HL-60 (cell line): ENCODE measurements at regions not wholly inside any gene's neighbourhood (a gene's known extent, or its start where the extent isn't known, plus 50 kb on each side); places are given as distances from the start of the nearest gene placed in this dataset.

ENCODE experiments used
- CTCF ChIP-seq: IDR thresholded peaks from one replicate; pipeline ENCODE4 v1.5.1; 2011; ENCODE audit warnings: low read length, control low read depth, inconsistent platforms; ENCODE audit not compliant: insufficient read depth
- GABPA ChIP-seq: IDR thresholded peaks from 2 replicates; pipeline ENCODE4 v1.6.1; 2012; ENCODE audit warnings: low read depth
- POLR2AphosphoS5 ChIP-seq: IDR thresholded peaks from 2 replicates; pipeline ENCODE4 v1.6.1; 2012; ENCODE audit warnings: low read depth

GRCh38 chr10:60706146-60706545, 72.1 kb upstream of the CDK1 start:
- TF ChIP-seq CTCF: no peak
- TF ChIP-seq POLR2AphosphoS5: no peak
- no peak for TF ChIP-seq GABPA
